HG03066 (cell line): ENCODE measurements at regions not wholly inside any gene's neighbourhood (a gene's known extent, or its start where the extent isn't known, plus 50 kb on each side); places are given as distances from the start of the nearest gene placed in this dataset.

Experiments used
- ATAC-seq: cut with Tn5 transposase; IDR thresholded peaks from one replicate; pipeline ENCODE4 v1.9.1; 2021; ENCODE audit warnings: low read depth; ENCODE audit not compliant: unreplicated experiment

DNA sequence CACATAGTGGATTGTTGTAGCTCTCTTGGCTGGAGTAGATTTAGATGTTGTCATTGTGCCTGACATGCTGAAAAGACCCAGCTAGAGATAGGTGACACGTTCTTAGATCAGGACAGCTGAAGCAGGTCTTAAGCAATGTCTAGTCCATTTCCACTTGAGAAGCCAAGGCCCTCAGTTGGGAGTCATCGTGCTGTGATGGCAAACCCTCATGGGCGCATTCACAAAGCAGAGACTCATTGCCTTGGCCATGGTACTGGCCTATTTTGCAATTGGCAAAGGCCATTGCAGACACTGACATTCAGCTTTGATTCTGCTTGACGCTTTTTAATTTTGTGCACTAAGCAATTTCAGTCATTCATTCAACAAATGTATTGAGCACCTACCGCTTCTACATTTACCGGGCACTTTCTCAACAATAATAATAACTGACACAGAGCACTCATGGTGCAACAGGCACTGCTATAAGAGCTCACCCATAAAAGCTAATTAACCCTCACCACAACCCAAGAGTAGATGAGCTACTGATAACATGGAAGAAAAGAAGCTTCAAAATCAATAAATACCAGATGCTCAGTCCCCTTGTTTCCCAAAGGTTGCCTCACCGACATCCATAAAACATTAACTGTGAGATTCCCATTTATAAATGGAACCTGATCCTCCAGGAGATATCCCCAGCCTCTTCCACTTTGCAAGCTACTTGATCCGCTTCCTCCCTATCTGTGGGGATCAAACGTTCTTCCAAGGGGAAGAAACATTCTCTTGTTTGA lies 200.1 kb downstream of the TLE3 start:
- ATAC-seq = no peak

DNA sequence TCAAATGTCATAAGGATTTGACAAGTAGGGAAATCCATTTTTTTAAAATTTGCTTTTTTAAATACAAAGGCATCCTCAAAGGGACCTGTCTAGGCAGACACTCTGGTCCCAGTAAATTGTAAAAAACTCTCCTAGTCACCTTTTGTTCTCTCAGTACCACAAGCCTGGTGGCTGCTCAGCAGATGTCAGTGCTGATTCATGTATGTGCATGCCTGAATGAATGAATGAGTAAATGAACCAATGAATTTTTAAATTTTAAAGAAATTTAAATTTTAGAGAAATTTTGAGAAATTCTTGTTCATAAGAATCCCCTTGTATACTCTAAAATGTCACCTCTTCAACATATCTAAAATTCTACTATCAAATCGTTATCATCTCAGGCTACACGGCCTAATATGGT lies 199.5 kb downstream of the TLE3 start:
- no peak for ATAC-seq

DNA sequence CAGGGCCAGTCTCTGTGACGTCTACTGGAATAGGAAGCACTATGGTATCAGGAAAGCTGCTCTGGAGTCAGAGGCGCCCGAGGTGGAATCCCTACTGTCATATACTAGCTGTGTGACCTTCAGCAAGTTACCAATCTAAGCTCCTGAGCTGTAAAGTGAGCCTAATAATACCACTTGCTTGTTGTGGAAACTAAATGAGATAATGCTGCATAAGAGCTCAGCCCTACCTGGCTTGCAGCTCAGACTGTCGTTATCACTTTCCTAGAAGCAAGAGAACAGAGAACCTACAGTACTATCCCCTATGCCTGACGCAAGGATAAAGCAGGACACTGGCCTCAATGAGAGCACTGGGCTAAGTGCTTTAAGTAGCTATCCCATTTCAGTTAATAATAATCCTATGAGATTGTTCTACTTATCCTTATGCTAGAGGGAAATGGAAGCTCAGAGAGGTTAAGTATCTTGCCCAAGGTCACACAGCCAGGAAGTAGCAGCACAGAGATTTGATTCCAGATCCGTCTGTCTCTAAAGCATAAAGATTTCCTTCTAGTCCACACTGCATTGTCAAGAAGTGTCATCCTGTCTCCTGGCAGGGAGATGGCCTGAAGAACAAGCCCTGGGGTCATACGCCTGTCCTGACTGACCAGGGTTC lies 195.2 kb downstream of the TLE3 start:
- ATAC-seq = no peak

DNA sequence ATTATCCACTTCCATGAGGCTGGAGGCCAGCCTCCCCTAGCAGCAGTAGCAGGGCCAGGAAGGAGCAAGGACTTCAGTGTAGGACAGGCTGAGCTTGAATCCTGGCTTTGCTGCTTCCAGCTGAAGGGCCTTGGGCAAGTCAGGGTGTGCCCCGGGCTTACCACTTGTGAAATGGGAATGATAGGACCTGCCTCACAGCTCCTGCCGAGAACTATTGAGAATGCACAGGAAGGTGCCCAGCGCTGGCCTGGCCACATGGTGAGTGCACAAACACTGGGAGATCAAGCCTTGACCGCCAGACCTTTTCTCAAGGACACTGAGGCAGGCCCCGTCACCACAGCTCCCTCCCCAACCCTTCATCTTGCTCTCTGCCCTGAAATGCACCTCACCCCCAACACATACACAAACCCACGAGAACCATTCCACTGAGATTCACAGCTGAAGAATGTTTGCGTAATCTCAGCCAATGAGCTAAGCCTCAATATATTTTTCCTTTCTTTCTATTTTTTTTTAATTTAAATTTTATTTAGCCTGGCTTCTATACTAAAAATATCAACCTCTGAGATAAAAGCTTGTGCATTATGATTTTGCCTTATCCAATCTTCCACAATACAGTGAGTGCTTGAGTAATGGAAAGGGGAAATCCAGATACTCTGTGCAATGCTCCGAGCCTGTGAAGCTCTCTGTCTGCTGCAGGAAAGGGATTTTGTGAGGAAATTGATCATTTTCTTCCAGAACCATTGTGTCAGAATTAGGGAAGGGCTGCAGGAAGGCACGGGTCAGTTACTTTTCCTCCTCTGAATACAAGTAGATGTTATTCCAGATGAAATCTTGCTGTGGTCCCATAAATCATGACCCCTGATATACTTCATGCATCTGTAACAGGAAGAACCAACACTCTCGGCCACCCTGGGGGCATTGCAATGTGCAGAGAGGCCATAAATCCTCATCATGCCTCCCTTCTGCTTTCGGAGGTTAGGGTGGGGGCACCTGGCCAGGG lies 193.9 kb downstream of the TLE3 start:
- no peak for ATAC-seq

DNA sequence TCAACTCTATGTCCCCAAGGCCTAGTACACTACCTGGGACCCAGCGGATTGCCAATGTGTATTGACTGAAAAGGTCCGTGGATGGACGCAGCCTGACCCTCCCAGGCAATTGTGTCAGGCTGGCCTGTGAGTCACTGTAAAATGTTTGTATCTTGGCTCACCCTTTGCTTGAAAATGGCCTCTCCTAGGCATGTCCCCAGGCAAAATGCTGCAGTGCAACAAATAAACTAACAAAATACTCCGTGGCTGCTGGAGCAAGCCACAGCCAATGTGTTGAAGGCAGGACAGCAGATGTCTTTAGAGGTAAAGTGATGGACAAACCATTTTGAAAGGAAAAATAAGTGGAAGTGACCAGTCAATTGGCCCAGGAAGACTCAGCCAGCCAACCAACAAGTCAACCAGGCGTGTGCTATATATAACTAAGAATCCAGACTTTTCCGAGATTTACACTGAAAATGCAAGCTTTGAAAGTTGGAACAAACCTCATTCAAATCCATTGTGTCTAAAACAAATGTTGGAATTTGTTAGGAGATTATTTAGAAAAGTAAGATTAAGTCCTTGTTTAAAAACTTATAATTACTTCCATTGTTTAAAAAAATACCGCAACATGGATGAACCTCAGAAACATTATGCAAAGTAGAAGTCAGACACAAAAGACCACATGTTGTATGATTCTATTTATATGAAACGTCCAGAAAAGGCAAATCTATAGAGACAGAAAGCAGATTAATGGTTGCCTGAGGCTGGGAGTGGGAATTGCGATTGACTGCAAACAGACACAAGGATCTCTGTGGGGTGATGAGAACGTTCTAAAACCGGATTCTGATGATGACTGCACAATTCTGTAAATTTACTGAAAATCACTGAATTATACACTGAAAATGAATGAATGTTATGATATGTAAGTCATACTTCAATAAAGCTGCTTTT lies 191.2 kb downstream of the TLE3 start:
- no peak for ATAC-seq

DNA sequence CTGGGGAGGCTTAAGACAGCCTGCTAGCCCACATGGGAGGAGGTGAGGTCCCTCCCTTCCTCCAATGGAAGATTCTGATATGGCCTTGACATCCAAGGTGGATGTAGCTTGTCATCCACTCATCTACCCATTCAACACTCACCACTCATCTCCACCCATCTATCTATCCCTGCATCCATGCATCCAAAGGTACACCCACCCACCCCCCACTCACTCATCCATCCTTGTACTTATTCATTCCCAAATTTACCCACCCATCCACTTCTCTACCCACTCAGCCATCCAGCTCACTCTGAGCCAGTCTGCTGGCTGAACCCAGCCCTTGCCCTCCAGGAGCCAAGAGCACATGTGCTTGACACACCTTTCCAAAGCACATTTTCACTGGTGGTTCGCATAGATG lies 189.7 kb downstream of the TLE3 start:
- ATAC-seq = no peak

DNA sequence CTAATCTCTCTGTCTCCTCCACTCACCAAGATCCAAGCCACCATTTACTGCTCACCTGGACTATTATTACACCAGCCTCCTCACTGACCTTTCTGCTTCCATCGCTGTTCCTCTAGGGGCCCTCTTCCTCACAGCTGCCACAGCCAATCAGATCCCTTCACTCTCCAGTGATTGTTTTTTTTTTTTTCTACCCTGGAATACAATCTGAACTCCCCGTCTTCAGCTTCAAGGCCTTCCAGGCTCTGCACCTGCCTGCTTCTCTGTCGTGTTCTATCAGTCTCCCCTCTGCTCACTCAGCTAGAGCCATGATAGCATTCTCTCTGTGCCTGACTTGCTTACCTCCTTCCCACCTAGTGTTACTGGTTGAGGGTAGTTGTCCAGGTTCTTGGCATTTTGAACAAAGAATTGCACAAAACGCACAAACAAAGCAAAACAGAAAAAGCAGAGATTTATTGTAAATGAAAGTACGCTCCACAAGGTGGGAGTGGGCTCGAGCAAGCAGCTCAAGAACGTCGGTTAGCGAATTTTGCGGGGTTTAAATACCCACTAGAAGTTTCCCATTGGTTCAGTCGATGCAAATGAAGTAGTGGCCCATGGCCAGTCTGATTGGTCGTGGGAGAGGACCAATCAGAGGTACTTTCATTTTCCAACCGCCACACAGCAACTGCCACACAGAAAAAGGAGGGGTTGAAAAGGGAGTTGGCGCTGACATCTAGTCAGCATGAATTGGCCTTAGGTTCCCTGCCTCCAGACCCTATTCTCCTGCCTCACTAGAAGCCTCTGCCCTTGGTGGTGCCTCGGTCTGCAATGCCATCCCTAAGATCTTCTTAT lies 188.9 kb downstream of the TLE3 start:
- no peak for ATAC-seq

DNA sequence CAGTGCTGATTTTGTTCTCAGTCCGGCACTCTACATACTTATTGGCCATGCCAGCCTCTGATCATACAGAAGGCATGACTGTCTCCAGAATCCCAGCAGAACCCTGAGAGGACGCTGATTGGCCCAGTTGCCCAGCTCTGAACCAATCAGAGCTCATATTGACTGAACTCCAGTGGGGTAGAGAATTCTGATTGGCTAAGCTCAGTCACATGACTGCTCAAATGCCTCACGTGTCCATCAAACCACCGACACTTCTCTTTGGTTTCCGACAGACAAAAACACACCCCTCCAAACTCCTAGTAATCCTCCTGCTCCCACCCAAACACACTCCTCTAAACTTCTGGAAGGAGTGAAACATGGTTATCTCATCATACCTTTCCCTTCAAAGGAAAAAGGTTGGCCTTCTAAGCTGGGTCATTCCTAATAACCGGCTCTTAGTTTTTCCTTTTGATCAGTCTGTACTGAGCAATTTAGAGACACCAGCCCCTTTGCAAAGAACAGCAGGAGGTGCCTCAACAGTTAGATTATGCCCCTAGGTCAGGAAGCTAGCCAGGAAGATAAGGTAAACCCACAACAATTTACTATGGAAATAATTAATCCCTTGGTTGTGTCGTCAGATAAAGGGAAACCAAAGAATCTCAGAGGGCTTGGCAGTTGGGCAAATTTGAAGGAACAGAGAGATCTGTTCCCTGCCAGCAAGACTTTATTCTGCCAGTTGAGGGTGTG lies 187.8 kb downstream of the TLE3 start:
- ATAC-seq = no peak

DNA sequence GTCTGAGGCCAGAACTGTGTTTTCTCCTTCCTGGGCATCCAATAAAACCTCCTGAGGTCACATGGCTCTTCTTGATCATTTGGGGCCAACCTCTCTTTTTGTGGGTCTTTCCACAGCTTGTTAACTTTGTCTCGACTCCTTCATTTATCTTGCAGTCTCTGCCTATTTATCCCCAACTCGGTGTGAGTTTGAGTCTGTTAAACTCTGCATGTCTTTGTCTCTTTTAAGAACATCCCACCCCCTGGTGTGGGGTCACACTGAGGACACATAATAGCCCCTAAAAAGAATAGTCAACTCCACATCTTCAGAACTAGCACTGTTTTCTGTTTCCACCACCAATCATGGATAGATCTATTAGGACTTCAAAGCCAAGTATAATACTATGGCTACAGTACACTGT lies 187.2 kb downstream of the TLE3 start:
- ATAC-seq = no peak

DNA sequence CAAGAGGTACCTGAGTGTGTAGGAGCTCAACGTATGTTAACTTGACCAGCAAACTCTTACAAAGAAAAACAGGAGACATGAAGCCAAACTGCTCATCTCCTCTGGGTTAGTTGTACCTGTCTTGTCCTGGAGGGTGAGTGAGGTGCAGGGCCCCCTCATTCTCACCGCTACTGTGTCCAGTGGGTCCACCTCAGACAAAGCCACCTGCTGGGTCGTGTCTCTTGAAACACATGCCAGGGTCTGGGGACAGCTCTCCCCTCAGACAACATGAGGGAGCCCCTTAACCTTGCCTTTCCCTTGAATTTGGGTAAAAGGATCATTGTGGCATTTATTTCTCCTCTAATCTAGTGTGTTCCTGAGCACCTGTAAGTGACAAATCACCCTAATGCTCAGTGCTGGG lies 185.6 kb downstream of the TLE3 start:
- ATAC-seq = no peak

DNA sequence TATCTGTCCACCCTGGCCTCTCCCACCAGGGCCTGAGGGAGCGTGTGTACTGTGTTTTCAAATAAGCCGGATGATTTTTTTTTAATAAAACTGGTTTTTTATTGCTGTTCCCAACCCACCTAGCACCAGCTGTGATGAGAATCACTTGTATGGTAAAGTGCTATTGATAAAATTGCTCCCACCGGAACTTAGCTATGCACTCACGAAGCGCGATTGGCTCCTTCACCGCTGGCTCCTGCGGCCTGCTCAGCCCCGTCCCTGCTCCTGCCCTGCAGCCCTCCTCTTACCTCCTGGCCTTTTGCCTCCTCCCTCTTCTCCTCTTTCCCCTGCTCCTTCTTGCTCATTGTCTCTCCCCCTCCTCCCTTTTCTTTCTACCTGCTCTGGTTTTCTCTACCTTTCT lies 183.7 kb downstream of the TLE3 start:
- no peak for ATAC-seq

DNA sequence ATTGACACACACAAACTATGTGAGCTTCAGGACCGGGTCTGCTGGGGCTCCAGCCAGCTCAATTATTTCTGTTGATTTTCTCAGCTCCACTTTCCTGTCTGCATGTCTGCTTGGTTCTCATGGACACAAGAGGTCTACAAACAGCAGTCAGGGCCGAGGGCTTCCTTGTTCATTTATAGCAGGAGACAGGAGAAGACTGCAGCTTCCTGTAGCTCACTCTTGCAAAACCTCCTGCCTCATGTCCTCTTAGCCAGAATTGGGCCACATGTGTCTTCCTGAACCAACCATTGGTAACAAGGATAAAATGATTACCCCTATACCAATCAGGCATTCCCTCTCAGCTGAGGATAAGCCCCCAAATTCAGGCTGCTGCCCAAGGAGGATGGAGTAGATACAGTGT lies 182.8 kb downstream of the TLE3 start:
- no peak for ATAC-seq

DNA sequence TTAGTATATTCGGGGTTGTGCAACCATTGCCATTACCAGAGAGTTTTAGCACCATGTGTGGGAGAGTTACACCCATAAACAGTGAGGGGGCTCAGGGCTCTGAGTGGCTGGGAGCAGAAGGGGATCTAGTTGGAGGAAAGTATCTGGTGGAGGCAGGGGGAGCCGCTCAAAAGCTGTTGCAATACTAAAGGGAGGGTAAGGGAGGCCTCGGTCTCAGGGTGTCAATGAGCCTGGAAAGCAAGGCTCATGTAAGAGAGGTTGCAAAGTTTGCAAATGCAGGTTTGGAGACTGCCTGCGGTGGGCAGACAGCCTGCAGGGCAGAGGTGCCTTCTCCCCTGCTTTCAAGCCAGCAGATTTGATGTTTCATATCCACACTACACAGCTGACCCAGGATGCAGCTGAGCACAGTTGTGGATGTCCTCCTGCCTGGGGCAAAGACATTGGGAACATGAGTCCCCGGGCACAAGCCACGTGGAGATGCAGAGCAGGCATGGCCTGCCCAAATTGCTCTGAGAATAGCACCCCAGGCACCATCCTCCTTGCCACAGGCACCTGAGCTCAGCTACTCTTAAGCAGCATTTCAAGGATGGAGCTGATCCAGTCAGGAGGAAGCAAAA lies 181.4 kb downstream of the TLE3 start:
- no peak for ATAC-seq

DNA sequence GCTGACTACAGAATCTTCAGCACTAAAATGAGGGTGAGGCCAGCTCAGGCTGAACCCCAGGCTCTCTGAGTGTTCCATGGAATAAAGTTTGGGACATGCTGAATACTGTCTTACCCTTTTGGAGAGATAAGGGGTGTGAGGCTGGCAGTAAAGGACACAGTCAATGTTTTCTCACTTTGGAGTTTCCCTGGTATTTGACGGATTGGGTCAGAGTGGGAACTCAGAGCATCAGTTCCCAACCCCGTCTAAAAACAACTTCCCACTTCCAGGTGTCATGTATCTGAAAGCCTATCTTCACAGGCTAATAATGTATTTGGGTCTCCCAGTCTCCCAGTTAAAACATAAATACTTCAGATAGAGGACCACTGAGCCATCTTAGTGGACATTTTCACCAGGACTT lies 180.7 kb downstream of the TLE3 start:
- no peak for ATAC-seq

DNA sequence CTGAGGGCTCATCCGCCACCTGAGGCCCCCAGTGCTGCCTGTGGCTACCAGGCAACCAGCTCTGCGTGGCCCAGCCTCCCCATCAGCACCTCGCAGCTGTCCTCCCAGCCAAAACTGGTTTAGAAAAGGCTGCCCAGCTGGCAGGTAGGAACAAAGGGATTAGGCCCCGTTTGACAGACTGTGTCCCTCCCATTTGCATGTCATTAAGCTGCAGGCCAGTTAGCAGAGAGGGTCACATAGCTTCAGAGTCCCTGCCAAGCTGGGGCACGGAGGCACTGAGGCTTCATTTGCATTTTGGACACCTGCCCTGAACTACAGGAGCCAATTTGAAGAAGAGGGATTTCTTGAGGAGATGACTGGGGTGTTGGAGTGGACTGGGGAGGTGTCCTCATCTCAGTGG lies 177.9 kb downstream of the TLE3 start:
- ATAC-seq = no peak

DNA sequence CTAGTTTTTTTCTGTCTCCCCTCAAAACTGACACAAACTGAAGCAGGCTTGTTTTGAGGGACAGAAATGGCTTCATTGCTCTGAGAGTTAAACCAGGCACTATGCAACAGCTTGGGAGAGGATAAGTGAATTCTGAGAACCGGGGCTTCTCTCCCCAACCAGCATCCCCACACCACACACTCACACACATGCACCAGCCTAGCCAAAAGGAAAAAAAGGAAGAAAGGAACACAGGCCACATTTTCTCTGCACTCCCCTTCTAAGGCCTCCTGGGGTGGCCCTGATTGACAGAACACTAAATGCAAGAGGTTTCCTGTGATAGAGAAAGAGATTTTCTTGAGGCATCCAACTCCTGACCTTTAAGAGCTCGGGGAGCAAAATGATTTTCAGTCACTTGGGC lies 177.5 kb downstream of the TLE3 start:
- no peak for ATAC-seq

DNA sequence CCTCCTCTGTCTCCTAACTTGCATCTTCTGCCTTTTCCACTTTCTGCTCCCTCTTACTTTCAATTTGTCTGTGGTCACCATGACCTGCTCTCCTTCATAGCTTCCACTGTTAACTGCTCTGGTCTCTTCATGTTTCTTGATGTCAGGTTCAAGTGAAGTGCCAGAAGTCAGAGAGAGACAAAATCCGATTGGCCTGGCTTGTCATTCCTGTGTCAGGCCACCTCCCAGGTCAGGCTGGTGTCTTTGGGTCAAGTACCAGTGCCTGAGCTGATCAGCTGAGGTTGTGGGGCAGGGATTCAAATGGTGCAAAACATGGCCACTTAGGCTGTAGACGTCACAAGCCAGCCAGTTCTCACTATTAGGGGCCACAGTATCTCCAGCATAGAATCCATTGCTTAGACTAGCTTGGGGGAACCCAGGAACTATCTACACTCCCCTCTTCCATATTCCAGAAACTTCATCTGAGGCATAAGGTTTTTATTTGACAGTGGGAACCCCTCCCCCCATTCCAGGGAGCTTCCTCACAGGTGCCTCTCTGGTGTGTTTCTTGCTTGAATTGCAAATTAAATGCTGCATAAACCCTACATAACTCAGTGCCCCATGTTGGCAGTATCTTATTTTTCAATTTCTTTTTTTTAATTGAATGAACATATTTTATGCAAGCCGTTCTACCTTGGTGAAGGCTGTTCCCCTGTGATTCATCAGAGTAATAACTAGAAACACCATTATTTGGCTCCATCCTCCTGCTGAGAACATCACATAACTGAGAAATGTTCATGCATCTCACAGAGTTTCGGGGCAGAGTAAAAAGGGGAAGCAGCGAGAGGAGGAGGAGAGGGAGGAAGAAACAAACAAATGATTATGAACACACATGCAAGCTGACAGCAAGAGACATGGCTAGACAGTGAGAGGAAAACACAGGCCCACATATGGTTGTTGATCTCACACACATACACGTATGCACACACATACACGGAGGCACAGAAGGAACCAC lies 175.8 kb downstream of the TLE3 start:
- no peak for ATAC-seq
